GM12892 (cell line): ENCODE measurements at regions not wholly inside any gene's neighbourhood (a gene's known extent, or its start where the extent isn't known, plus 50 kb on each side); places are given as distances from the start of the nearest gene placed in this dataset.
"Not testable (repeated sequence)": the region's sequence is repeated elsewhere in the genome, so short reads cannot be mapped to it uniquely, and the experiment has no call there.

Source experiments
- DNase-seq: peaks from one replicate; pipeline ENCODE4 v3.0.0; 2011; ENCODE audit not compliant: insufficient read length
- FAIRE-seq: peaks from 2 replicates; lab custom pipeline; 2011; peaks lifted over from hg19 to GRCh38; lab: Jason Lieb, UNC
- POLR2A ChIP-seq: IDR thresholded peaks from 2 replicates; pipeline ENCODE4 v1.6.1; 2011; ENCODE audit warnings: low read depth, low read length, control low read depth
- POLR2AphosphoS5 ChIP-seq: IDR thresholded peaks from 2 replicates; pipeline ENCODE4 v1.6.1; 2011; ENCODE audit warnings: low read depth, low read length, control low read depth
- TAF1 ChIP-seq: IDR thresholded peaks from 2 replicates; pipeline ENCODE4 v1.6.1; 2011; ENCODE audit warnings: low read depth, mild to moderate bottlenecking, control low read depth, low read length, borderline replicate concordance

DNA sequence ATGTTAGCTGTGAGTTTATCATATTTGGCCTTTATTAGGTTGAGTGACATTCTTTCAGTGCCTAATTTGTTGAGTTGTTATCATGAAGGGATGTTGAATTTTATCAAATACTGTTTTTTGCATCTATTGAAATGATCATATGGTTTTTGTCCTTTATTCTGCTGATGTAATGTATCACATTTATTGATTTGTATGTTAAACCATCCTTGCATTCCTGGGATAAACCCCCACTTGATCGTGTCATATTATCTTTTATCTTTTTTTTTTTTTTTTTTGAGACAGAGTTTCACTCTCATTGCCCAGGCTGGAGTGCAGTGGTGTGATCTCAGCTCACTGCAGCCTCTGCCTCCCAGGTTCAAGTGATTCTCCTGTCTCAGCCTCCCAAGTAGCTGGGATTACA is 51.9 kb upstream of the MFGE8 start:
- not testable (repeated sequence) for FAIRE-seq, DNase-seq

DNA sequence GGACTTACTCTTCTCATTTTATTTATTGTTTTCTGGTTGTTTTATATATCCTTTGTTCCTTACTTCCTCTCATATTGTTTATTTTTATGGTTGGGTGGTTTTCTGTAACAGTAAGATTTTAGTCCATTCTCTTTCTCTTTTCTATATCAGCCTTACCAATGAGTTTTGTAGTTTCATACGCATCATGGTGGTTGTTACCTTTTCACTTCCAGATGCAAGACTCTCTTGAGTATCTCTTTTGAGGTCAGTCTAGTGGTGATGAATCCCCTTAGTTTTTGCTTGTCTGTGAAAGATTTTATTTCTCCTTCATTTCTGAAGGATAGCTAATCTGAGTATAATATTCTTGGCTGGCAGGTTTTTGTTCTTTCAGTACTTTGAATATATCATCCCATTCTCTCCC is 57.1 kb upstream of the MFGE8 start:
- no peak for TF ChIP-seq POLR2A
- TF ChIP-seq TAF1: no peak
- no peak for TF ChIP-seq POLR2AphosphoS5
- FAIRE-seq (no peak), DNase-seq (no peak)

DNA sequence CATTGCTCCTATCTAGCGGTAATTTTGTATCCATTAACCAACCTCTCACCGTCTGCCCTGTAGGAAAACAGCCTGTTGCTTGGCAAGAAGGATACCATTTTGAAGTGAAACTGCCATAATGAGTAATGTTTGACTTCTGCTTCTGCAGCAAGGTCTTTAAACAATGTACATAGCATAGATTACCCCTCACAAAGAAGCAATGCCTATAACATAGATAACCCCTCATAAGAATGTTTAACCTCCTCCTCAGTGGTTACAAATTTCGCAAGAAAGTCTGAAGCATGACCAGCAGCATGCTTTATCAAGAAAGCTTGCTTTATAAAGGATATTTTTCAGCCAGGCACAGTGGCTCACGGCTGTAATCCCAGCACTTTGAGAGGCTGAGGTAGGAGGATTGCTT is 61.2 kb upstream of the MFGE8 start:
- DNase-seq: no peak
- no peak for FAIRE-seq
- TF ChIP-seq TAF1 (no peak), POLR2AphosphoS5 (no peak), POLR2A (no peak)

DNA sequence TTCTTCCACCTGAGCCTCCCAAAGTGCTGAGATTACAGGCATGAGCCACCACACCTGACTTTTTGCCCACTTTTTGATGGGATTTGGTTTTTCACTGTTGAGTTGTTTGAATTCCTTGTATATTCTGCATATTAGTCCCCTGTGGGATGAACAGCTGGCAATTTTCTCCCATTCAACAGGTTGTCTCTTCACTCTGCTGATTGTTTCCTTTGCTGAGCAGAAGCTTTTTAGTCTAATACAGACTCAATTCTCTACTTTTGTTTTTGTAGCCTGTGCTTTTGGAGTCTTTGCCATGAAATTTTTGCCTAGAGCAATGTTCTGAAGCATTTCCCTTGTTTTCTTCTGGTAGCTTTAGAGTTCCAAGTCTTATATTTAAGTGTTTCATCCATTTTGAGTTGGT is 62.7 kb upstream of the MFGE8 start:
- no peak for DNase-seq
- no peak for FAIRE-seq
- TF ChIP-seq POLR2AphosphoS5: no peak
- no peak for TF ChIP-seq TAF1
- no peak for TF ChIP-seq POLR2A

GRCh38 chr15:88976656-88977055 is 63.5 kb upstream of the MFGE8 start:
- no peak for DNase-seq
- no peak for FAIRE-seq
- TF ChIP-seq POLR2AphosphoS5 (no peak), TAF1 (no peak), POLR2A (no peak)

DNA sequence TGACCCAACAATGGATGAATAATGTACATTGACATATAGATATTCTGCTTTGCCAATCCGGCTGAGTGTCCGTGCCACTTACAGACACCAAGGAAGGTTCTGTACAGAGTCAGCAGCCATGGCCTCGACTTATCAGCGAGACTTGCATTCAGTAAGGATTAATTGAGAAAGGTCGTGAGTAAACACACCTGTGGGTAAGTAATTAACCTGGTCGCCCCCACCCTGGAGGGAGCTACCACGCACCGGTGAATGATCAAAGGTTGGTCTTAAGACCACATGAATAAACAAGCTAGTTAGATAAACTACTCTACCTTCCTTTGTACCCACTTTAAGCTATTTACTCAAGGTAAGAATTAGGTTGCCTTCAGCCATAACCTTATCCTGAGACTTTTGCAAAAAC is 66.5 kb upstream of the MFGE8 start:
- TF ChIP-seq POLR2AphosphoS5 (no peak), POLR2A (no peak), TAF1 (no peak)
- DNase-seq: no peak
- no peak for FAIRE-seq

- DNase-seq (no peak), FAIRE-seq (no peak)
- no peak for TF ChIP-seq TAF1
These were observed 67.3 kb upstream of the MFGE8 start for GRCh38 chr15:88980498-88980897.

- DNase-seq (no peak), FAIRE-seq (no peak)
- TF ChIP-seq POLR2A: no peak
- TF ChIP-seq TAF1: no peak
- no peak for TF ChIP-seq POLR2AphosphoS5
These were observed 68.4 kb upstream of the MFGE8 start for GRCh38 chr15:88981244-88982215.

DNA sequence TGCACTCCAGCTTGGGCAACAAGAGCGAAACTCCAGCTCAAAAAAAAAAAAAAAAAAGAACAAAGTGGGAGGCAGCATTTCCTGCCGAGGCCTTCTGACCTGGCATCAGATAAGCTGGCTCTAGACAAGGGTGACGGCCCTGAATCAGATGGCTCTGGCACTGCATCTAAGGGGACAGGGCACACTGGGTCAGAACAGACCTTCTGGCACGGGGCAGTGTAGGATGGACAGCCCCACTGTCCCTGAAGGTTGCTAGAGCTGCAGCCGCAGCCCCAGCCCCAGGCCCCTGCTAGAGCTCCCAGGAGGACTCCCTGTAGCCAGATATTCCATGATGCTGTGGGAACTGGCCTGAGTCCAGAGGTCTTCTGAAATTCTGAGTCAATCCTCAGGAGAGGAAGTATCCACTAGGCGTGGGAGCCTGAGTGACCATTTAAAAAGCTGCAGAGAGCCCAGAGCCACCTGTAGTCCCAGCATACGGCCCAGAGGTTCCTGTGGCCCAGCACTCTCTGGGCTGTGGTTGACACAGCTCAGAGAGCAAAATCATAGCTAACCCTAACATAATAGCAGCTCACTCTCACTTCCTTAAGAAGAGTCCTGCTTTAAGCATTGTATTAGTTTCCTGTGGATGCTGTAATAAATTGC is 69.2 kb upstream of the MFGE8 start:
- FAIRE-seq: peak; percentile 44
- DNase-seq: no peak
- TF ChIP-seq TAF1 (no peak), POLR2AphosphoS5 (no peak), POLR2A (no peak)

DNA sequence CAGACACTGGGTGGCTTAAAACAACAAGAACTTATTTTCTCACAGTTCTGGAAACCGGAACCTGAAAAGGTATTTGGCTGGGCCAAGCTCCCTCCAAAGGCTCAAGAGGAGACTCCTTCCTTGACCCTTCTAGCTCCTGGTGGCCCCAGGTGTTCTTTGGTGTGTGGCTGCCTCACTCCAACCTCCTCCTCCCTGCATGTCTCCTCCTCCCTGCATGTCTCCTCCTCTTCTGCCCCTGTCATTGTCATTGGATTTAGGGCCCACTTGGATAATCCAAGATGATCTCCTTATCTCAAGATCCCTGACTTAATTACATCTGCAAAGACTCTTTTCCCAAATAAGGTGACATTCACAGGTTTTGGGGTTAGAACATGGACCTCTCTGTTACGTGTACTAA is 69.8 kb upstream of the MFGE8 start:
- FAIRE-seq: no peak
- no peak for DNase-seq
- no peak for TF ChIP-seq POLR2AphosphoS5

DNA sequence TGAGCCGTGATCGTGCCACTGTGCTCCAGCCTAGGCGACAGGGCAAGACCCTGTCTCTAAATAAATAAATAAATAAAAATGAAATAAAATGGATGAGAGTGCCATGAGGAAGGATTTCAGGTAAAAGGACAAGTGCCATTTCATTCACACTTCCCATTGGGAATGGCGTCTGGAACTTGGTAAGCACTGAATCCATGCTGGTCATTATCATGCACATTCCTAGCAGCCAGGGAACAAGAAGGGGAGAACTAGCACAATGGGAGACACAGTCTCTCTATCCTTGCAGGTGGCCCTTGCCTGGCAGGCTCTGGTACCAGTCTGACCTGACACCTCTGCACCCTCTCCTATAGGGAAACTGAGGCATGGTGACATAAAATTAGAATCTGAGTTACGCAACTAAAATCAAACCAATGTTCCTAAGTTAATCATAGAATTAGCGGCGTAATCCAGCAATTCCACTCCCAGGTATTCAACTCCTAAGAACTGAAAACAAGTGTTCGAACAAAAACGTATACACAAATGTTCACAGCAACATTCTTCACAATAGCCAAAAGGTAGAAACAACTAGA is 70.8 kb upstream of the MFGE8 start:
- no peak for FAIRE-seq
- no peak for TF ChIP-seq POLR2AphosphoS5
- no peak for TF ChIP-seq POLR2A
- no peak for TF ChIP-seq TAF1
- no peak for DNase-seq

GRCh38 chr15:88985547-88986393 is 72.6 kb upstream of the MFGE8 start:
- FAIRE-seq (no peak), DNase-seq (no peak)
- TF ChIP-seq POLR2AphosphoS5 (no peak), POLR2A (no peak), TAF1 (no peak)
